PC-3 (cell line): ENCODE measurements at regions not wholly inside any gene's neighbourhood (a gene's known extent, or its start where the extent isn't known, plus 50 kb on each side); places are given as distances from the start of the nearest gene placed in this dataset.

Experiments used
- ATAC-seq: fragments of 200-7000 bp; cut with Tn5 transposase; 2 replicates; pipeline ENCODE4 v1.9.1; 2020; ENCODE audit warnings: mild to moderate bottlenecking, moderate library complexity
- BruUV-seq: library from RNA; stranded (reverse); fragments of 400-500 nt; replicated peaks from 2 replicates; lab custom pipeline; 2021; lab: Mats Ljungman, UMichigan
- CTCF ChIA-PET: fragments of 300-600 bp; sonication (Branson Sonifier 250); formaldehyde crosslinking; loops from one replicate; lab custom pipeline; 2022; ENCODE audit warnings: antibody characterized with exemption; lab: Charles Lee
- POLR2A ChIA-PET: fragments of 300-600 bp; sonication (Branson Sonifier 250); formaldehyde crosslinking; loops from one replicate; lab custom pipeline; 2022; ENCODE audit warnings: antibody characterized with exemption; ENCODE audit not compliant: unreplicated experiment; lab: Charles Lee
- DNase-seq: peaks from one replicate; pipeline ENCODE4 v3.0.0-alpha.2; 2015
- H2AFZ ChIP-seq: fragments of 300-600 bp; sonication (generic); 2 replicates; pipeline ENCODE4 v1.6.0; 2016; ENCODE audit warnings: antibody characterized with exemption, low read length
- H3F3A ChIP-seq: fragments of 300-600 bp; sonication (generic); one replicate; pipeline ENCODE4 v1.6.0; 2017; ENCODE audit warnings: antibody characterized with exemption, low read length, control low read depth, mild to moderate bottlenecking; ENCODE audit not compliant: unreplicated experiment
- H3K27ac ChIP-seq: fragments of 300-600 bp; sonication (generic); 2 replicates; pipeline ENCODE4 v1.5.1; 2016; ENCODE audit warnings: mild to moderate bottlenecking, low read length
- H3K27me3 ChIP-seq: fragments of 300-600 bp; sonication (generic); 2 replicates; pipeline ENCODE4 v1.6.1; 2016; ENCODE audit warnings: low read length, mixed read lengths
- H3K36me3 ChIP-seq: fragments of 300-600 bp; sonication (generic); 2 replicates; pipeline ENCODE4 v1.6.1; 2016; ENCODE audit warnings: low read depth, mixed run types, low read length, mixed read lengths
- H3K4me1 ChIP-seq: fragments of 300-600 bp; sonication (generic); 2 replicates; pipeline ENCODE4 v1.5.1; 2016; ENCODE audit warnings: low read length; ENCODE audit not compliant: insufficient read depth
- H3K4me2 ChIP-seq: fragments of 300-600 bp; sonication (generic); 2 replicates; pipeline ENCODE4 v1.6.0; 2016; ENCODE audit warnings: low read length
- H3K4me3 ChIP-seq: fragments of 300-600 bp; sonication (generic); 2 replicates; pipeline ENCODE4 v1.5.1; 2016; ENCODE audit warnings: mild to moderate bottlenecking, low read length, mixed read lengths
- H3K79me2 ChIP-seq: fragments of 300-600 bp; sonication (generic); 2 replicates; pipeline ENCODE4 v1.6.1; 2017; ENCODE audit warnings: low read length, mixed read lengths
- H3K9ac ChIP-seq: fragments of 300-600 bp; sonication (generic); 2 replicates; pipeline ENCODE4 v1.6.0; 2016; ENCODE audit warnings: mild to moderate bottlenecking, low read length
- H3K9me2 ChIP-seq: fragments of 300-600 bp; sonication (generic); replicated peaks from 2 replicates; pipeline ENCODE4 v1.6.1; 2016; ENCODE audit warnings: mixed run types, low read length, mixed read lengths
- H3K9me3 ChIP-seq: fragments of 300-600 bp; sonication (generic); 2 replicates; pipeline ENCODE4 v1.6.1; 2016; ENCODE audit warnings: low read length, mixed read lengths
- H4K20me1 ChIP-seq: fragments of 300-600 bp; sonication (generic); 2 replicates; pipeline ENCODE4 v1.6.1; 2016; ENCODE audit warnings: low read length, mixed read lengths
- EZH2 ChIP-seq: fragments of 300-600 bp; sonication (generic); IDR thresholded peaks from one replicate; pipeline ENCODE4 v1.6.1; 2017; ENCODE audit warnings: antibody characterized with exemption, mild to moderate bottlenecking, low read length; ENCODE audit not compliant: unreplicated experiment
- EZH2phosphoT487 ChIP-seq: fragments of 300-600 bp; sonication (generic); IDR thresholded peaks from 2 replicates; pipeline ENCODE4 v1.6.1; 2018; ENCODE audit warnings: mild to moderate bottlenecking, antibody characterized with exemption, low read length, borderline replicate concordance
- intact Hi-C: fragments of 100-400 bp; cut with micrococcal nuclease; formaldehyde crosslinking; loops from 2 replicates; pipeline ENCODE4 v1.9.0; 2023
- TF ChIP-seq, protein P1 (sequence below): fragments of 300-600 bp; sonication (generic); conservative IDR thresholded peaks from 2 replicates; pipeline ENCODE4 v1.5.1; 2017; ENCODE audit warnings: antibody characterized with exemption, low read depth, mild to moderate bottlenecking, low read length

DNA sequence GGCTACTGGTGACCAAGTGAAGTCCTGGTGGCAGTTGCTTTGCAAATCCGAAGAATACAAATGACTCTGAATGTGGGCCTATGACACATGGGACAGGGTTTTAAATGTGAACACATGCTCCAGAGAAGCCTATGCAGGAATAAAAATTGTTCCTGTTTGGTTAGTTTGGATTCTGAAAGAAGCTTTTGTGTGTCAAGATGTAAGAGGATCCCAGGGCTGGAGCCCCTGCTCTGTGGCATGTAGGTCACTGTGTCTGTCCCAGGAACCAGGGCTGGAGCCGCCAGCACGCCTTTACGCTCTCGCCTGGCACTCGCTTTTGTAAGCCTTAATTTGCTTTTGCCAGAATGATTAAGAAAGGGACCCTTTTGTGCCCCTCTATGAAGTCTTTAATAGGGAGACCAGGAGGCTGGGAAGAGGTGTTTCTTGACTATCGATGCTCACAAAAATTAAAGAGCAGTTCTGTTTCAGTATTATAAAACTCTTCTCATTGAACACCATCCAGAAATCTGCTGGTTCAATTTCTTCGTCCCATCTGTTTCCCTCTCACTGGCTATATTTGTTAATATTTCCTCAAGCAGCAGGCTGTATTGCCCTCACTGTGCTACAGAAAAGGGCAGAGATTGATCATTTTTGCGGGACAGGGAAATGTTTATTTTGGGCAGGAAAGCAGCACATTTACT lies 532.7 kb upstream of the POU3F3 start:
- no peaks in the 10 kb centered on the region for H3K9me3 ChIP-seq
- H2AFZ ChIP-seq: no peak overlapping the region
- ChIA-PET CTCF (no interaction called here), POLR2A (no interaction called here)
- H3K27ac ChIP-seq: no peak overlapping the region
- no peak for TF ChIP-seq EZH2
- no peak for TF ChIP-seq EZH2phosphoT487
- TF ChIP-seq, protein P1, sequence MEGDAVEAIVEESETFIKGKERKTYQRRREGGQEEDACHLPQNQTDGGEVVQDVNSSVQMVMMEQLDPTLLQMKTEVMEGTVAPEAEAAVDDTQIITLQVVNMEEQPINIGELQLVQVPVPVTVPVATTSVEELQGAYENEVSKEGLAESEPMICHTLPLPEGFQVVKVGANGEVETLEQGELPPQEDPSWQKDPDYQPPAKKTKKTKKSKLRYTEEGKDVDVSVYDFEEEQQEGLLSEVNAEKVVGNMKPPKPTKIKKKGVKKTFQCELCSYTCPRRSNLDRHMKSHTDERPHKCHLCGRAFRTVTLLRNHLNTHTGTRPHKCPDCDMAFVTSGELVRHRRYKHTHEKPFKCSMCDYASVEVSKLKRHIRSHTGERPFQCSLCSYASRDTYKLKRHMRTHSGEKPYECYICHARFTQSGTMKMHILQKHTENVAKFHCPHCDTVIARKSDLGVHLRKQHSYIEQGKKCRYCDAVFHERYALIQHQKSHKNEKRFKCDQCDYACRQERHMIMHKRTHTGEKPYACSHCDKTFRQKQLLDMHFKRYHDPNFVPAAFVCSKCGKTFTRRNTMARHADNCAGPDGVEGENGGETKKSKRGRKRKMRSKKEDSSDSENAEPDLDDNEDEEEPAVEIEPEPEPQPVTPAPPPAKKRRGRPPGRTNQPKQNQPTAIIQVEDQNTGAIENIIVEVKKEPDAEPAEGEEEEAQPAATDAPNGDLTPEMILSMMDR: no peak
- H3K27me3 ChIP-seq: peaks cover 64% of the 10 kb centered on the region
- H3K4me1 ChIP-seq: no peaks in the 10 kb centered on the region
- no peaks in the 10 kb centered on the region for H3K36me3 ChIP-seq
- intact Hi-C loops: no loop called here
- no peaks in the 10 kb centered on the region for H3K9me2 ChIP-seq
- no peaks in the 10 kb centered on the region for H3K79me2 ChIP-seq
- no peak overlapping the region for H3K4me2 ChIP-seq
- no peak for DNase-seq
- H3K4me3 ChIP-seq: no peak overlapping the region
- no TSS peak for BruUV-seq
- ATAC-seq: no peak
- no peaks in the 10 kb centered on the region for H4K20me1 ChIP-seq
- no peak overlapping the region for H3K9ac ChIP-seq
- H3F3A ChIP-seq: no peaks in the 10 kb centered on the region

GRCh38 chr2:104321796-104322349 lies 532.0 kb upstream of the POU3F3 start:
- DNase-seq (no peak), ATAC-seq (no peak)
- no peak overlapping the region for H3K9ac ChIP-seq
- H3K27ac ChIP-seq: no peak overlapping the region
- no TSS peak for BruUV-seq
- no peak overlapping the region for H3K4me3 ChIP-seq
- no peak overlapping the region for H2AFZ ChIP-seq
- intact Hi-C loops: no loop called here
- H3K36me3 ChIP-seq: no peaks in the 10 kb centered on the region
- H3K9me3 ChIP-seq: no peaks in the 10 kb centered on the region
- ChIA-PET CTCF (no interaction called here), POLR2A (no interaction called here)
- H4K20me1 ChIP-seq: no peaks in the 10 kb centered on the region
- TF ChIP-seq, protein P1: no peak
- TF ChIP-seq EZH2phosphoT487: no peak
- TF ChIP-seq EZH2: no peak
- peaks cover 64% of the 10 kb centered on the region for H3K27me3 ChIP-seq
- no peaks in the 10 kb centered on the region for H3K4me1 ChIP-seq
- H3K9me2 ChIP-seq: no peaks in the 10 kb centered on the region
- no peak overlapping the region for H3K4me2 ChIP-seq
- no peaks in the 10 kb centered on the region for H3K79me2 ChIP-seq
- no peaks in the 10 kb centered on the region for H3F3A ChIP-seq

DNA sequence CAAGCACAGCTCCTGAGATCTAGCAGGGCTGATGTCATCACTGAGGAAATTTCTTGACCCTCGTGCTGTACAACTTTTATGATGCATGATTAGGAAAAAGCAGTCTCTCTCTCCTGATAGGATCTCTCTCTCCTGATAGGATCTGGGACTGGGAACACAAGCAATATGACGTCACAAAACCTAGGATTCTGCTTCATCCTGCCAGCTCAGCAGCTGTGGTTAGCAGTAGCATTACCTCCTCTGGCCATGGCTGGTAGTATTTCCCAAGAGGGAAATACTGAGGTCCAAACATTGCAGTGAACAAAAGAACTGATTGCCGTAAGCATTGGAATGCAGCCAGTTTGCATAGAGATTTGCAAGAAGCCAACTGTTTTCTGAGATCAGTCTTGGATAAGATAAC lies 521.2 kb upstream of the POU3F3 start:
- H2AFZ ChIP-seq: no peak overlapping the region
- H3K79me2 ChIP-seq: no peaks in the 10 kb centered on the region
- DNase-seq (no peak), ATAC-seq (no peak)
- H3K9me2 ChIP-seq: no peaks in the 10 kb centered on the region
- H3F3A ChIP-seq: no peaks in the 10 kb centered on the region
- no peaks in the 10 kb centered on the region for H3K9me3 ChIP-seq
- TF ChIP-seq, protein P1: no peak
- TF ChIP-seq EZH2phosphoT487 (no peak), EZH2 (no peak)
- H3K4me2 ChIP-seq: no peak overlapping the region
- no peaks in the 10 kb centered on the region; the same call in 1 of the 2 replicates for H3K27me3 ChIP-seq
- ChIA-PET POLR2A (no interaction called here), CTCF (no interaction called here)
- intact Hi-C loops: no loop called here
- no TSS peak for BruUV-seq
- H3K36me3 ChIP-seq: no peaks in the 10 kb centered on the region
- no peaks in the 10 kb centered on the region for H4K20me1 ChIP-seq
- H3K9ac ChIP-seq: no peak overlapping the region
- no peaks in the 10 kb centered on the region for H3K4me1 ChIP-seq
- no peak overlapping the region for H3K27ac ChIP-seq
- H3K4me3 ChIP-seq: no peak overlapping the region
